HG03064 (cell line): ENCODE measurements at regions not wholly inside any gene's neighbourhood (a gene's known extent, or its start where the extent isn't known, plus 50 kb on each side); places are given as distances from the start of the nearest gene placed in this dataset.
"Not testable (repeated sequence)": the region's sequence is repeated elsewhere in the genome, so short reads cannot be mapped to it uniquely, and the experiment has no call there.

Experiments used
- ATAC-seq: cut with Tn5 transposase; IDR thresholded peaks from one replicate; pipeline ENCODE4 v1.9.1; 2021; ENCODE audit warnings: low read depth; ENCODE audit not compliant: unreplicated experiment

DNA sequence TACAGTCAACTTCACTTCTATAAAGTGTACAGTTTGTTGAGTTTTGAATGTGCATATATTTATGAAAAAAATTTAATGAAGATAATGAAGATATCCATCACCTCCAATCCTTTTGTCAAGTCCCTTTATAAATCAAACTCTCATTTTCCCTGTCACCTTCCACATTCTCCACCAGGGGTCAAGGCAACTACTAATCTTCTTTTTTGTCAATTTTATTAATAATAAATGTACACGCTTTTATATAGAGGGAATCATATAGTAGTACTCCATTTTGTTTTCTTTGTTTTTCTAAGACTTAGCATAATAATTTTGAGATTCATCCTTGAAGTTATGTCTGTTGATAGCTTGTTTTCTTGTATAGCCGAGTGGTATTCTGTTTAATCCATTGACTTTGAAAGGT lies 1594.2 kb upstream of the PRMT6 start:
- ATAC-seq = no peak

DNA sequence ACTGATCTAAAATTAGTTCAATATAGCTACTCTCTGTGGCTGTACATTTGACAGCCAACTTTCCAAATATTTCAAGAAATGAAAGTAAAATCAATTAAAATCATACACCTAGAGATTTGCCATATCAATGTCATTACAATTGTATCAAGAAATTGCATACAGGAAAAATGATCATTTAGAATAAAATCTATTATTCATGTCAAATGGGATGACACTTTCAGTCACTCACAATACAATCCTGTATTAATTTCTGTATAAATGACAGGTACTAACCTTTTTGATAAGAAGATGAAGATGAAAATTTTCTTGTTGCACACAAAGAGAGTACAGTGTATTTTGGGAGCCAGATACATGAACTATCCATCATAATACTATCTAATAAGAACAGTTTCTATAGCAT lies 1588.9 kb upstream of the PRMT6 start:
- no peak for ATAC-seq

DNA sequence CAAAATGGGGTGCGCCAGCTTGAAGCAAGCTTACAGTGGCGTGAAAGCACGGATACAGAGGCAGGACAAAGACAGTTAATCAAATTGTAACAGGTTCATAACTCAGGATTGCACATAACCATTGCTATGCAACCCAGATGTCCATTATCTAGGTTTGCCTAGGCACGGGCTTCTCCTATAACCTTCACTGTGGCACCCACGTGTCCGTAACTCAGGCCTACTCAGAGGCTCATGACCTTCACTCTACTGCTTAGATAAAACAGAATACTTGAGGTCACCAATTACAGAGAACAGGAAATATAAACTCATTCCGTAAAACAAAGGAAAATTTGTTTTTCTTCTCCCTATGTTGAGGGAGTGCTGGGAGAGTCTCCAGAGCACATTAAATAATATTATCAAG lies 1585.9 kb upstream of the PRMT6 start:
- ATAC-seq = not testable (repeated sequence)

DNA sequence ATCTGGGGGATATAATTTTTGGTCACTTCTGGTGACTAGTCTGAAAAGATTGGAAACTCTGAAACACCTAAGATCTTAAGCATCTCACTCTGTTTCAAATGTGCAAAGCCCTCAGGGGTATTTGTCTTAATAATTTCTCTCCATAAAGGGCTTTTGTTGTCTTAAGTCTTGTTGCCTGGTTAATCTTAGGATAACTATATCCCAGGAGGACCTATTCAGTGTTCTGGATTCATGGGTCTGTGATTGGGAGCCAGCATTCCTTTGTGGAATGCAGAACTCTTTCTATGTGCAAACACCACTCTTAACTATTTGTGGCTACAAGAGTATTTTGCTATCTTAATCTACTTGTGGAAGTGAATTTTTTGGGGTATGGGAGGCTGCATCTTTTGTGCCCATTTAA lies 1573.0 kb upstream of the PRMT6 start:
- no peak for ATAC-seq

- no peak for ATAC-seq
Observed at GRCh38 chr1:105485207-105485606, 1571.3 kb upstream of the PRMT6 start.

DNA sequence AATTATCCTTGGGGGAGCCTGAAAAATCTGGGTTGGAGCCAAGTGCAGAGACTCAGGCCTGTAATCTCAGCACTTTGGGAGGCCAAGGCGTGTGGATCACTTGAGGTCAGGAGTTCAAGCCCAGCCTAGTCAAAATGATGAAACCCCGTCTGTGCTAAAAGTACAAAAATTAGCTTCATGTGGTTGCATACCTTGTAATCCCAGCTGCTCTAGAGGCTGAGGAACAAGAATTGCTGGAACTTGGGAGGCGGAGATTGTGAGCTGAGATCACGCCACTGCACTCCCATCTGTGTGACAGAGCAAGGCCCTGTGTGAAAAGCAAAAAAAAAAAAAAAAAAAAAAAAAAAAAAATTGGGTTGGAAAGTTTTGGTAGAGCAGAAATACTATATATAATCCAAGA lies 1563.6 kb upstream of the PRMT6 start:
- ATAC-seq = no peak

DNA sequence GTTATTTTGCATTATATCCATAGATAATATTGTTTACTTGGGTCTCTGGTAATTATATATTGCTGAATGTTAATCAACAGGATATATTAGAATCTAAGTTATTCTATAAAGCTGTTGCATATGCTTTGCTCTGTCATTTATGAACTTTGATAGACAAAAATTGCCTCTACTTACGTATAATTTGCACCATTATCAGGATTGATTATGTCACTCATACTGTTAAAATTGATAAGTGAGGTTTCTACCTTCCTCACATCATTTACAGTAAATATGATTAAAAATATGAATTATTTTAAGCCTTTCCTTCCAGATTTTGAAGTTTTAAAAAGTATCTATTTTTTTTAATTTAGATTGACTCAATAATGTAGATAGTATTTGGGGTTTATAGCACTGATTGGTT lies 1540.4 kb upstream of the PRMT6 start:
- no peak for ATAC-seq

GRCh38 chr1:105533996-105534395 lies 1522.5 kb upstream of the PRMT6 start:
- ATAC-seq = no peak

- ATAC-seq = no peak
Observed at GRCh38 chr1:105544475-105544874, 1512.0 kb upstream of the PRMT6 start.

DNA sequence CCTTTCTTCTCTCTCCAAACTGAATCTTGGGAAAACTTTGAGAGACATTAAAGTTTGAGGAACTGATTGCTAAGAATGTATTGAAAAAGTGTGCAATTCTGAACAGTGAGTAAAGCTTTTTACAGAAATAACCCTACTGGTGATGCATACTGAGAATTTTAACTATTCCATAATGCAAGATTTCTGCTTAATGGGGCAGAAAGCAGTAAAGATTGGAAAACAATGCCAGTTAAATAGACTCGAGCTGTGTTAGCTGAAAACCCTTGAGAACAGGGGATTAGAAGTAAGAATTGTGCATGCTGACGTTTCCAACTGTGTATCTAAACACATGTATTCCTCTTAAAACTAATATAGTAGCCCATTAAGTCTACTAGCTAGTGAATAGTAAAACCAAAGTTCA lies 1500.2 kb upstream of the PRMT6 start:
- ATAC-seq = no peak

DNA sequence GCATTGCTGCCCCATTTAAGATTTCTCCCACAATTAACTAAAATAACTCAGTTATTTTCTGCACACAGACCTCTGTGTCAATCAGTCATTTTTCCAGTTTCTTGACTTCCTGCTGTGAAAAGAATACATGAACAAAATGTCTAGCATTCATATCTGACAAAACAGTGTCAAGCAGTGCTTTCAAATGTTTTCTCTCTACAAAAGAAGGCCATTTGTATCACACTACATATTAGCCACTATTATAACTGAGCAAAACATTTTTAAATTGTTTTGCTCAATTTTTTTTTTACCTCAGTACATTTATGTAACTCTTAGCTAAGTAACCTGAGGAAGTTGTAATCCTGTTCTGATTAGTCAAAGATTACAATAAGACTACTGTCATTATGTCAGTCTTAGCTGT lies 1498.5 kb upstream of the PRMT6 start:
- no peak for ATAC-seq

DNA sequence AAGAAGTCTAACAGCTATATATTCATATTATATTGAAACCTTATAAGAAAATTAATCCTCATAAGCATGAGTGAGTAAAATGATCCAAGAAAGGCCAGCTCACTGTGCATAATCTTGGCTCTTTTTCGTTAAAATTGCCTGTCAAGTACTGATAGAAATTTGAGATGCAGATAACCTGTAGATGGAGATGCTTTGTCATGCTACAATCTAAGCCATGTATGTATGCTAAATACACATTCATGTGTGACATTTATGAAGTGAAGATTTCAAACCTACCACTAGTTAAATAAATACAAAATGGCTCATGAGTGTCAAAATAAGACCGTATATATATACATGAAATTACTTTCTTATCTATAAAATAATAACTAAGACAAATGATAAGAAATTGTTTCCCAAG lies 1491.5 kb upstream of the PRMT6 start:
- no peak for ATAC-seq

GRCh38 chr1:105585791-105586190 lies 1470.7 kb upstream of the PRMT6 start:
- no peak for ATAC-seq

DNA sequence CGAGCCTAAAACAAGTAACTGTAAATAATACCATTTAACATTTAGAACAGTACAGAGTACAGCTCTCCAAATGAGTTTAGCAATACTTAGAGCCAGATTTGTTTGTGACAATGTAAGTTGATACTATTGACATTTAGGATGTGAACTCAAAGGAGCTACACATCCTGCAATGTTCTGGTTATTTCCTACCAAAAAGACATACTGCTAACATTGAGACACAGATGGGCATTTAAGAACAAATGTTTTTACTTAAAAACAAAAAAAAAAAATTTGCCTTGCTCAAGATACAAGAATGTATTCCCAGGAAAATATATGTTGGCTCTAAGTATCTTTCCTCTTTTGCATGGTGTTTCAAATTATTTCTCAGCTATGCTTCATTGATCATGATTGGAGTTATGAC lies 1464.8 kb upstream of the PRMT6 start:
- ATAC-seq = no peak

- ATAC-seq = no peak
Observed at GRCh38 chr1:105608713-105609112, 1447.8 kb upstream of the PRMT6 start.

DNA sequence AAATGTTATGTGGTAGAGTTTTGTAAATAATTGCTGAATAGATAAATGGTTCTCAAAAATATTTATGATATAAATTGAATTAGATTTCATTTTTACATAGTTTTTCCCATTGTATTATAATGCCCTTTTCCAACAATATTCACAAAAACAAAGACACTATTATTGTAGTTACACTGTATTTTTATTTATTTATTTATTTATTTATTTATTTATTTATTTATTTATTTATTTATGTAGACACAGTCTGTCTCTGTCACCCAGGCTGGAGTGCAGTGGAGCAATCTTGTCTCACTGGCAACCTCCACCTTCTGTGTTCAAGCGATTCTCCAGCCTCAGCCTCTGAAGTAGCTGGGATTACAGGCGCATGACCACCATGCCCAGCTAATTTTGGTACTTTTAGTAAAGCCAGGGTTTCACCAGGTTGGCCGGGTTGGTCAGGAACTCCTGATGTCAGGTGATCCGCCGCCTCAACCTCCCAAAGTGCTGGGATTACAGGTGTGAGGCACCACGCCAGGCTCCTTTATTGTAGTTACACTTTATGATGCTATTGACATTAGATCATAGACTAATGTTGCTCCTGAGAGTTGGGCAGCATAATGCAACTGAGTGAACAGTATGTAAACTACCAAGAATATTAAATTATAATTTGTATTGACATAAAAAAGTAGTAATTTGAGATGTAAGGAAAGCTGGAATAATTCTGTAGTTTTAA lies 1430.0 kb upstream of the PRMT6 start:
- no peak for ATAC-seq

DNA sequence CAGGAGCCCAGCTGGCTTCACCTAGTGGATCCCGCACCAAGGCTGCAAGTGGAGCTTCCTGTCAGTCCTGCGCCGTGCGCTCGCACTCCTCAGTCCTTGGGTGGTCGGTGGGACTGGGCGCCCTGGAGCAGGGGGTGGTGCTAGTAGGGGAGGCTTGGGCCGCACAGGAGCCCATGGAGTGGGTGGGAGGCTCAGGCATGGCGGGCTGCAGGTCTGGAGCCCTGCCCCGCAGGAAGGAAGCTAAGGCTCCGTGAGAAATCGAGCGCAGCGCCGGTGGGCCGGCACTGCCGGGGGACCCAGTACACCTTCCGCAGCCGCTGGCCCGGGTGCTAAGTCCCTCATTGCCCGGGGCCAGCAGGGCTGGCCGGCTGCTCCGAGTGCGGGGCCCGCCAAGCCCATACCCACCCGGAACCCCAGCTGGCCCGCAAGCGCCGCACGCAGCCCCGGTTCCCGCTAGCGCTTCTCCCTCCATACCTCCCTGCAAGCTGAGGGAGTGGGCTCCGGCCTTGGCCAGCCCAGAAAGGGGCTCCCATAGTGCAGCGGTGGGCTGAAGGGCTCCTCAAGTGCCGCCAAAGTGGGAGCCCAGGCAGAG lies 1425.2 kb upstream of the PRMT6 start:
- not testable (repeated sequence) for ATAC-seq

GRCh38 chr1:105632342-105633196 lies 1423.9 kb upstream of the PRMT6 start:
- ATAC-seq = no peak

DNA sequence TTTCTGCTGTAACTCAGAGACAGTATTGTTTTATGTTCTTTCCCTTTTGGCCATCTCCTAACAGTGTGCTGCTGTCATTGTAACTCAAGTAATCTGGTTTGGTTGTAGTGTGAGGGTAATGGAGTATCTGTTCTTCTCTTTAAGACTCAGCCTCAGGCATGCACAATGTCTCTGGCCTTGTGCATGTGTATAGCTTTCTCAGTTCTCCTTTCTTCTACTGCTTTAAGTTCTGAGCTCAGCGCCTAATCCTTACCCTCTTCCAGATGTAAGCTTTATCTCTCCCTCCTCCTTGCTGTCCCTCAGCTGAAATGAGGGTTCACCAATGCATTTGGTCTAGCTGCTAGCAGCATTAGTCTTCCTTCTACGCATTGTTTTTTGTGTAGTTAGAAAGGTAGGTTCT lies 1420.4 kb upstream of the PRMT6 start:
- ATAC-seq = no peak

GRCh38 chr1:105641407-105641806 lies 1415.1 kb upstream of the PRMT6 start:
- ATAC-seq = no peak

DNA sequence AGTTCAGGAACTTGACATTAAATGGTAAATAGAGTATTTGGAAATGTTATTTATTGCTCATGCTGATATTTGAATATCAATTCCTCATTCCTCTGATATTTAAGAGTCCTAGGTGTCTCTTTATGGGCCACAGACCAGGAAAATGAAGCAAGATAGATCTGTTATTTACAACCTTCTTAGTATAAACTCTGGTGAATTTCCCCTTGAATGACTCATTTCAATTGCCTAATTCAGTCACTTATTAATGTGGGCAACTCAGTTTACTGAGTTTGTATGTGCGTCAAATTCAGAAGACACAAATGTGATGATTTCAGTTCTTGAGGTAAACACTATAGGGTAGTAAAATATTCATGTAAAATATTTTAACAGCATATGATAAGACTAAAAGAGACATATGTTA lies 1404.4 kb upstream of the PRMT6 start:
- ATAC-seq = no peak

DNA sequence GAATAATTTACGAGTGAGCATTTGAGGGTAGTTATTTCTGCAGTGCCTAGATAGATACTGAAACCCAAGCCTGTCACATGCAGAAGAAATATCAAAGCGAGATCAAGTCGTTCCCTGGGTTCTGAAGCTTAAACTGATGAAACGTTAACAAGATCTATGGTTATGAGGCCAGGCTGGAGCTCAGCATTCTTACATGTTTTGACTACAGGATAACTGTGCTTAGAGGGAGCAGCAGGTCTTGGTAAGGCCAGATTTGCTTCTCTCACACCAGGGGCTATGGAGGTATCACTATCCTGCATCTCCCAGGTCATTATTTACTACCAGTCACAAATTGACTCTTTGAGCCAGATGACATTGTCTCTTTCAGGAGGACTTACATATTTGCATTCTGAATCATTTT lies 1401.4 kb upstream of the PRMT6 start:
- ATAC-seq = no peak
